ENCODE measurements at regions not wholly inside any gene's neighbourhood (a gene's known extent, or its start where the extent isn't known, plus 50 kb on each side); places are given as distances from the start of the nearest gene placed in this dataset.

- TF ChIP-seq, protein P1, sequence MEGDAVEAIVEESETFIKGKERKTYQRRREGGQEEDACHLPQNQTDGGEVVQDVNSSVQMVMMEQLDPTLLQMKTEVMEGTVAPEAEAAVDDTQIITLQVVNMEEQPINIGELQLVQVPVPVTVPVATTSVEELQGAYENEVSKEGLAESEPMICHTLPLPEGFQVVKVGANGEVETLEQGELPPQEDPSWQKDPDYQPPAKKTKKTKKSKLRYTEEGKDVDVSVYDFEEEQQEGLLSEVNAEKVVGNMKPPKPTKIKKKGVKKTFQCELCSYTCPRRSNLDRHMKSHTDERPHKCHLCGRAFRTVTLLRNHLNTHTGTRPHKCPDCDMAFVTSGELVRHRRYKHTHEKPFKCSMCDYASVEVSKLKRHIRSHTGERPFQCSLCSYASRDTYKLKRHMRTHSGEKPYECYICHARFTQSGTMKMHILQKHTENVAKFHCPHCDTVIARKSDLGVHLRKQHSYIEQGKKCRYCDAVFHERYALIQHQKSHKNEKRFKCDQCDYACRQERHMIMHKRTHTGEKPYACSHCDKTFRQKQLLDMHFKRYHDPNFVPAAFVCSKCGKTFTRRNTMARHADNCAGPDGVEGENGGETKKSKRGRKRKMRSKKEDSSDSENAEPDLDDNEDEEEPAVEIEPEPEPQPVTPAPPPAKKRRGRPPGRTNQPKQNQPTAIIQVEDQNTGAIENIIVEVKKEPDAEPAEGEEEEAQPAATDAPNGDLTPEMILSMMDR (IDR thresholded peaks at IDR 0.05; ENCODE audit: insufficient read depth, missing control alignments) = no peak
- FAIRE-seq = no peak
- DNase-seq (ENCODE audit: insufficient read length, low spot score) = no peak
These were observed 279.0 kb downstream of the TCERG1L start for GRCh38 chr10:131032329-131033165.

GRCh38 chr10:131033166-131034085 lies 278.1 kb downstream of the TCERG1L start:
- FAIRE-seq (no peak), DNase-seq (ENCODE audit: insufficient read length, low spot score) (no peak)
- TF ChIP-seq, protein P1 (IDR thresholded peaks at IDR 0.05; ENCODE audit: insufficient read depth, missing control alignments) = no peak

DNA sequence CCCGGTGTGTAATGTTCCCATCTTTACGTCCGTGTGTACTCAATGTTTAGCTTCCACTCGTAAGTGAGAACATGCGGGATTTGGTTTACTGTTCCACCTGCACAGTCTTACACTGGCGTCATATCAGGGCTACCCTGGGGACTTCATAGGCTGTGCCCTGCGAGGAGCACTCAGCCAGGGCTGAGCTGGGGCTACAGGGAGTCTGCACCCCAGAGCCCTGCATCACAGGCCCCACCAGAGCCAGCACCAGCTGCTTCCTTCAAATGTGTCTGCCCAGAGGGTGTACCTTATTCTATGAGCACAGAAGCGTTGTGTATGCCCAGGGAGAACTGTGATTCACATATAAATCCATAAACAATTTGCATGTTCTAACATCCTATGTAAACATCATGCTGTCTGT lies 277.1 kb downstream of the TCERG1L start:
- no peak for FAIRE-seq
- TF ChIP-seq, protein P1 (IDR thresholded peaks at IDR 0.05; ENCODE audit: insufficient read depth, missing control alignments) = no peak

GRCh38 chr10:131035779-131036178 lies 275.7 kb downstream of the TCERG1L start:
- TF ChIP-seq, protein P1 (IDR thresholded peaks at IDR 0.05; ENCODE audit: insufficient read depth, missing control alignments) = no peak
- FAIRE-seq = no peak
- DNase-seq (ENCODE audit: insufficient read length, low spot score) = no peak

More for the DNA sequence above, 277.1 kb downstream of the TCERG1L start:
- DNase-seq (ENCODE audit: insufficient read length, low spot score) = no peak

GRCh38 chr10:131038056-131038455 lies 273.5 kb downstream of the TCERG1L start:
- DNase-seq (ENCODE audit: insufficient read length, low spot score) (no peak), FAIRE-seq (no peak)
- TF ChIP-seq, protein P1 (IDR thresholded peaks at IDR 0.05; ENCODE audit: insufficient read depth, missing control alignments) = no peak

DNA sequence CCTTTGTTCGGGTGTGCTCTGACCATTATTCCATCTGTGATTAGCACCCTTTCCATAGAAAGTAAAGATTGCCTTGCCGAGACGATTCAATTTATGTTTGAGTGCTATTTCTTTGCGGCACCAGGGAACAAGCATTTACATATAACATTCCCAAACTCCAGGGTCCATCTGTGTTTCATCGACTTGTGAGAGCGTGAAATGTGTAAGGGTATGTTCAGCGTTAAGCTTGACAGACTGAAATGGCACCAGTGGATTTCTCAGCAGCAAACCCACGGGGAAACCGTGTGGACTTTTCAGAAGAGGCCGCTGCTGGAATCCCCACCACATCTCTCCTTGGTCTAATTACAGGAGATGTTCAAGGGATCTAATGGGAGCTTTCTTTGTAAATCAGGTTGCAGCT lies 270.5 kb downstream of the TCERG1L start:
- no peak for FAIRE-seq
- TF ChIP-seq, protein P1 (IDR thresholded peaks at IDR 0.05; ENCODE audit: insufficient read depth, missing control alignments) = no peak
- no peak for DNase-seq (ENCODE audit: insufficient read length, low spot score)

Data from D721Med (cell line).